ENCODE measurements at regions not wholly inside any gene's neighbourhood (a gene's known extent, or its start where the extent isn't known, plus 50 kb on each side); places are given as distances from the start of the nearest gene placed in this dataset.

GRCh38 chr12:22990501-22990900 is 365.5 kb downstream of the ETNK1 start:
- TF ChIP-seq CTCF (IDR thresholded peaks at IDR 0.05; ENCODE audit: low read depth, low read length, poor library complexity, severe bottlenecking) (no peak), EZH2phosphoT487 (IDR thresholded peaks at IDR 0.05; ENCODE audit: borderline replicate concordance, low read length) (no peak)
